ENCODE measurements at regions not wholly inside any gene's neighbourhood (a gene's known extent, or its start where the extent isn't known, plus 50 kb on each side); places are given as distances from the start of the nearest gene placed in this dataset.

DNA sequence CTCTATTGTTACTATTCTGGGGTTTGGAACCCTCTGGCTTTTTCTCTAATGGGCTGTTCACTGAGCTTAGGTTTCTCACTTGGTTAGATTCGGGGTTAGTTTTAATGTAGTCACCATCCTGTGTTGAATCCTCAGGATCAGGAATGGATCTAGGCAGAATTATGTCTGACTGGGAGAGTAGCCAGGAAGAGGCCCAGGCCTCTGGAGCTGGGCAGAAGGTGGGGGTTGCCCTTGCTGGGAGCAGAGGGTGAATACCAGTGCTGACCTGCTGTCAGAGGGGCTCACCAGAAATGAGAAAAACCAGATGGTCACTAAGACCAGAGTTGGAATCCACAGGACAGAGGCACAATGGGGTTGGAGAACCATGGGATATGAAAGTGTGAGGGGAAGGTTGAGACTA, 126.6 kb upstream of the SLC4A4 start:
- TF ChIP-seq CTCF (IDR thresholded peaks at IDR 0.05; ENCODE audit: low read length) (no peak), EZH2 (IDR thresholded peaks at IDR 0.05; ENCODE audit: borderline replicate concordance, low read length) (no peak)

All from OCI-LY1 (cell line).